Natural killer cell (primary cell): ENCODE measurements at regions not wholly inside any gene's neighbourhood (a gene's known extent, or its start where the extent isn't known, plus 50 kb on each side); places are given as distances from the start of the nearest gene placed in this dataset.

Source experiments
- ATAC-seq, 3 donors: fragments of 150-1000 bp in 2 of 3; fragments of 200-7000 bp in 1 of 3; cut with Tn5 transposase; 1 replicate in 1 of 3; 2 replicates in 2 of 3; pipeline ENCODE4 v1.10.0; 2021; ENCODE audit warnings: mild to moderate bottlenecking in 2 of 3, moderate library complexity in 2 of 3
- DNase-seq, 2 donors: peaks; one replicate each; pipeline versions ENCODE4 v3.0.0 to v3.0.0-alpha.2; 2013 to 2021; ENCODE audit warnings: mixed read lengths in 1 of 2
- H3K27ac ChIP-seq: one replicate; pipeline ENCODE4 v1.5.1; 2013; ENCODE audit warnings: mild to moderate bottlenecking, low read length
- H3K27me3 ChIP-seq: one replicate; pipeline ENCODE4 v1.6.1; 2013; ENCODE audit warnings: low read length; ENCODE audit not compliant: control insufficient read depth, insufficient read depth
- H3K36me3 ChIP-seq: one replicate; pipeline ENCODE4 v1.6.1; 2013; ENCODE audit warnings: low read length; ENCODE audit not compliant: control insufficient read depth, insufficient read depth
- H3K4me1 ChIP-seq: one replicate; pipeline ENCODE4 v1.6.1; 2013; ENCODE audit warnings: low read length; ENCODE audit not compliant: control insufficient read depth, insufficient read depth
- H3K4me3 ChIP-seq: one replicate; pipeline ENCODE4 v1.5.1; 2013; ENCODE audit warnings: low read length
- H3K9me3 ChIP-seq: one replicate; pipeline ENCODE4 v1.6.1; 2013; ENCODE audit warnings: low read length; ENCODE audit not compliant: control insufficient read depth, insufficient read depth
- H3K27ac Mint-ChIP-seq, 2 donors: one replicate each; pipeline ENCODE4 v1.8.0; 2022; ENCODE audit warnings: mild to moderate bottlenecking in 2 of 2, mixed read lengths in 2 of 2, moderate library complexity in 1 of 2
- H3K27me3 Mint-ChIP-seq, 2 donors: one replicate each; pipeline ENCODE4 v1.8.0; 2022; ENCODE audit warnings: low read depth in 2 of 2, mixed read lengths in 2 of 2
- H3K36me3 Mint-ChIP-seq: one replicate; pipeline ENCODE4 v1.8.0; 2022; ENCODE audit warnings: mixed read lengths
- H3K4me1 Mint-ChIP-seq, 2 donors: one replicate each; pipeline ENCODE4 v1.8.0; 2022; ENCODE audit warnings: mixed read lengths in 2 of 2
- H3K4me3 Mint-ChIP-seq: one replicate; pipeline ENCODE4 v1.8.0; 2022; ENCODE audit warnings: mild to moderate bottlenecking, moderate library complexity, mixed read lengths
- H3K9me3 Mint-ChIP-seq, 2 donors: one replicate each; pipeline ENCODE4 v1.8.0; 2022; ENCODE audit warnings: mixed read lengths in 2 of 2
- WGBS: methylation state at CpG from one replicate; pipeline ENCODE4 v1.1.7; 2013; ENCODE audit warnings: missing lambda C conversion rate; ENCODE audit not compliant: insufficient coverage; 5-methylcytosine and 5-hydroxymethylcytosine counted together
- intact Hi-C: fragments of 100-400 bp; cut with micrococcal nuclease; formaldehyde crosslinking; loops from one replicate; pipeline ENCODE4 v1.14.2; 2022
- TF ChIP-seq, protein P1 (sequence below): fragments of 200-600 bp; IDR thresholded peaks from one replicate; pipeline ENCODE4 v1.8.0; 2022; ENCODE audit warnings: antibody characterized with exemption

DNA sequence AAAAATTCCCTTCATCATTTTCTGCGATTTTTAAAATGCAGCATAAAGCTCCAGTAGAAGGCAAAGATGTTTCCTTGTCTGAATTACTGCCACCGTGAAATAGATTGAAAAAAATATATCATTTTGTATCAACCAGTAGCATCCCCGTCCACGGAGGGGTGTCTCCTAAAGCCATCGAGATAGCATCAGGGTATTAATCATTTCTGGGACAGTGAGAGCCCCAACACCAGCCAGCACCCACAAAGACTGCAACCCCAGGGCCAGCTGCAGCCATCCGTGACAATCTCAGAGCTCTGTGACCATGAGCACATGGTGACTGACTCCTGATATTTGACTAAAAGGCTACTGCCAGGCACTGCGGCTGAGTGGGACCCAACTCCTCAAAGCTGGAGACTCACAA, 64.1 kb upstream of the SIX3 start:
- Histone ChIP-seq H3K4me3 (no peak overlapping the region), H3K4me1 (no peaks in the 10 kb centered on the region), H3K9me3 (no peaks in the 10 kb centered on the region), H3K27me3 (no peaks in the 10 kb centered on the region), H3K36me3 (no peaks in the 10 kb centered on the region), H3K27ac (no peak overlapping the region)
- Mint-ChIP-seq H3K27me3 (peaks cover 19 to 35% of the 10 kb centered on the region in 2 donors), H3K4me1 (no peaks in the 10 kb centered on the region), H3K36me3 (no peaks in the 10 kb centered on the region), H3K4me3 (no peak overlapping the region), H3K27ac (no peak overlapping the region), H3K9me3 (peaks cover 0 to 3% of the 10 kb centered on the region in 2 donors)
- 83% methylated on average over 7 of the region's 7 CpGs for WGBS
- intact Hi-C loops = no loop called here
- ATAC-seq (no peak), DNase-seq (no peak)
- TF ChIP-seq, protein P1, sequence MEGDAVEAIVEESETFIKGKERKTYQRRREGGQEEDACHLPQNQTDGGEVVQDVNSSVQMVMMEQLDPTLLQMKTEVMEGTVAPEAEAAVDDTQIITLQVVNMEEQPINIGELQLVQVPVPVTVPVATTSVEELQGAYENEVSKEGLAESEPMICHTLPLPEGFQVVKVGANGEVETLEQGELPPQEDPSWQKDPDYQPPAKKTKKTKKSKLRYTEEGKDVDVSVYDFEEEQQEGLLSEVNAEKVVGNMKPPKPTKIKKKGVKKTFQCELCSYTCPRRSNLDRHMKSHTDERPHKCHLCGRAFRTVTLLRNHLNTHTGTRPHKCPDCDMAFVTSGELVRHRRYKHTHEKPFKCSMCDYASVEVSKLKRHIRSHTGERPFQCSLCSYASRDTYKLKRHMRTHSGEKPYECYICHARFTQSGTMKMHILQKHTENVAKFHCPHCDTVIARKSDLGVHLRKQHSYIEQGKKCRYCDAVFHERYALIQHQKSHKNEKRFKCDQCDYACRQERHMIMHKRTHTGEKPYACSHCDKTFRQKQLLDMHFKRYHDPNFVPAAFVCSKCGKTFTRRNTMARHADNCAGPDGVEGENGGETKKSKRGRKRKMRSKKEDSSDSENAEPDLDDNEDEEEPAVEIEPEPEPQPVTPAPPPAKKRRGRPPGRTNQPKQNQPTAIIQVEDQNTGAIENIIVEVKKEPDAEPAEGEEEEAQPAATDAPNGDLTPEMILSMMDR = no peak

DNA sequence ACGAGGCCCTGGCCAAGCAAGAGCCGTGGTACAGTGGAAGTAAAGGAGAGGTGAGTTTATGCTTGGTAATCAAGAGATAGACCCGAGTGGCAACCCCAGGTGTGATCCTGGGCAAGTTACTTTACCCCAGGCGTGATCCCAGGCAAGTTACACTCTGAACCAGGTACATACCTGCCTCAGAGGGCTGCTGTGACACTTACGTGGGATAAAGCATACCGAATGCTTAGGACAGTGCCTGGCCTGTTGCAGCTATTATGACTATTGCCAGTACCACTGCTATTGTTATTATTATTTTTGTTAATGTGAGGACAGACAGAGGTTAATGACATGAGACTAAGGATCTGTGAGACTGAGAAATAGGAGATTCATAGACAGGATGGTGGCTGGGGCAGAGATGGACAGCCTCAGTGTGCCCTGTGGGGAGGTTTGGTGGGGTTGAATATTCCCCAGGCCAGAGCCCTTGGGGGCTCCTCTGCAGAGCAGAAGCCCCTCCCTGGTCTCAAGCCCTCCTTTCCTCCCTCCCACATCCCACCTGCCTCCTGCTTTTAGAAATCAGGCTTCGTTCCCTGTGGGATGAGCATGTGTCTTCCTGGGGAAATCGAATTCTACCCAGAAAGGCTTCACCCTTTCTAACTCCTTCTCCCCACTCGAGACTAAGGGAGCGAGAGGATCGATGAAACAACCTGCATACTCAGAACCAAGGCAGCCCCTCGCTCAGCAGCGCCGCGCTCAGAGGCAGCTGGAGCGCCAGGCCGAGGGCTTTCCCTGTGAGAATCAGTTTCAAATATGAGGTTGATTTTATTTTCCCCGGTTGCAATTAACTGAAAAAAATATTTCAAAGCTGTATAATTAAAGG, 62.0 kb upstream of the SIX3 start:
- peaks cover 14 to 25% of the 10 kb centered on the region in 2 donors for H3K27me3 Mint-ChIP-seq
- Histone ChIP-seq H3K27me3 (no peaks in the 10 kb centered on the region), H3K27ac (no peak overlapping the region), H3K36me3 (no peaks in the 10 kb centered on the region), H3K4me1 (no peaks in the 10 kb centered on the region), H3K9me3 (no peaks in the 10 kb centered on the region), H3K4me3 (no peak overlapping the region)
- DNase-seq (no peak), ATAC-seq (peak in 1 of 3 donors; percentile 19)
- no peaks in the 10 kb centered on the region for H3K4me1 Mint-ChIP-seq
- WGBS = 86% methylated on average over 18 of the region's 18 CpGs
- no peak overlapping the region for H3K27ac Mint-ChIP-seq
- H3K36me3 Mint-ChIP-seq = no peaks in the 10 kb centered on the region
- peaks cover 0 to 3% of the 10 kb centered on the region in 2 donors for H3K9me3 Mint-ChIP-seq
- intact Hi-C loops = no loop called here
- no peak overlapping the region for H3K4me3 Mint-ChIP-seq
- TF ChIP-seq, protein P1 = no peak

DNA sequence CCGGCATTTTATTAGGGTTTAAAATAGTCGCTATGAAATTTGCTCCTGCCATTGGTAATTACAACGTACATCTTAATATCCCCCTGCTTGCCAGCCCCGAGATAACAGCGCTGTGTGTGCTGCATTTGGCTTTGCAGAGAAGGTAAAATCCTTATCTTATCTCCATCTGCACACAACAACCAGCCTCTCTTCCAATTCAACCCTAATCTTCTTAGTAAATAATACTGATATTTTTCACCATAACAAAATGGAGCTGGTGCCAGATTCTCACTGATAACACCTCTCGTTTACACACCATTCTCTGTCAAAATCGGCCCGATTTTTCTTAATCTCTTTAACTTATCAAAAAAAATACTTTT, 61.4 kb upstream of the SIX3 start:
- Mint-ChIP-seq H3K9me3 (peaks cover 0 to 3% of the 10 kb centered on the region in 2 donors), H3K27ac (no peak overlapping the region), H3K4me3 (no peak overlapping the region), H3K27me3 (peaks cover 12 to 22% of the 10 kb centered on the region in 2 donors), H3K4me1 (no peaks in the 10 kb centered on the region), H3K36me3 (no peaks in the 10 kb centered on the region)
- intact Hi-C loops = no loop called here
- Histone ChIP-seq H3K4me1 (no peaks in the 10 kb centered on the region), H3K27ac (no peak overlapping the region), H3K9me3 (no peaks in the 10 kb centered on the region), H3K36me3 (no peaks in the 10 kb centered on the region), H3K27me3 (no peaks in the 10 kb centered on the region), H3K4me3 (no peak overlapping the region)
- no peak for DNase-seq
- WGBS = 72% methylated on average over 8 of the region's 8 CpGs
- no peak for ATAC-seq
- TF ChIP-seq, protein P1 = no peak

DNA sequence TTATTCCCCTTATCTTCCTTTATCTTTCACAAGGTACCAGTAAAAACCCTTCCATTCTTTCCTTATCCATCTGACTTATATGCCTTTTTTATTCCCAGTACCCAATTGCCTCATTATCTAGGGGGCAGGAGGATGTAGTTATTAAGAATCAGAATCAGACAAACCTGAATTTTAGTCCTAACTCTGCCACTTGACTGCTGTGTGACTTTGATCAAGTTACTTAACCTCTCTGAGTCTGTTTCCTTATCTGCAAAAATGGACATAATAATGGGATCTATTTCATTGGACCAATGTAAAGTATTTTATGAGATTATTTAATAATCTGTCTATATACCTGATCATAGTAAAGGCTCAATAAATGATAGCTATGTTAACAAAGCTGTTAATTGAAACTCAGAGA, 59.6 kb upstream of the SIX3 start:
- TF ChIP-seq, protein P1 = no peak
- Mint-ChIP-seq H3K4me3 (no peak overlapping the region), H3K4me1 (no peaks in the 10 kb centered on the region), H3K27ac (no peak overlapping the region), H3K27me3 (peaks cover 6 to 10% of the 10 kb centered on the region in 2 donors), H3K36me3 (no peaks in the 10 kb centered on the region), H3K9me3 (no peaks in the 10 kb centered on the region)
- H3K4me3 ChIP-seq = no peak overlapping the region
- no peak for ATAC-seq
- H3K27ac ChIP-seq = no peak overlapping the region
- intact Hi-C loops = no loop called here
- H3K4me1 ChIP-seq = no peaks in the 10 kb centered on the region
- no peak for DNase-seq
- H3K9me3 ChIP-seq = no peaks in the 10 kb centered on the region
- no peaks in the 10 kb centered on the region for H3K27me3 ChIP-seq
- no peaks in the 10 kb centered on the region for H3K36me3 ChIP-seq
